CMK (cell line): ENCODE measurements at regions not wholly inside any gene's neighbourhood (a gene's known extent, or its start where the extent isn't known, plus 50 kb on each side); places are given as distances from the start of the nearest gene placed in this dataset.
A peak's percentile ranks its signal among the peaks of the same experiment; 100 is the strongest.

Experiments
- DNase-seq: peaks from one replicate; pipeline ENCODE4 v3.0.0-alpha.2; 2010; ENCODE audit warnings: low read depth

GRCh38 chr22:22075382-22076163 lies 93.0 kb upstream of the TOP3B start:
- DNase-seq: no peak

- DNase-seq: no peak
Measured at GRCh38 chr22:22074634-22075381, 92.2 kb upstream of the TOP3B start.

GRCh38 chr22:22073769-22074561 lies 91.4 kb upstream of the TOP3B start:
- DNase-seq: no peak

GRCh38 chr22:22072169-22072836 lies 89.7 kb upstream of the TOP3B start:
- DNase-seq: no peak

GRCh38 chr22:22071455-22071854 lies 88.9 kb upstream of the TOP3B start:
- no peak for DNase-seq

GRCh38 chr22:22070371-22070824 lies 87.8 kb upstream of the TOP3B start:
- no peak for DNase-seq

GRCh38 chr22:22069450-22070370 lies 87.1 kb upstream of the TOP3B start:
- no peak for DNase-seq

- no peak for DNase-seq
Measured at GRCh38 chr22:22068657-22069056, 86.1 kb upstream of the TOP3B start.

- no peak for DNase-seq
Measured at GRCh38 chr22:22068025-22068424, 85.4 kb upstream of the TOP3B start.

GRCh38 chr22:22067192-22067591 lies 84.6 kb upstream of the TOP3B start:
- no peak for DNase-seq

- no peak for DNase-seq
Measured at GRCh38 chr22:22064580-22064979, 82.0 kb upstream of the TOP3B start.

- DNase-seq: no peak
Measured at GRCh38 chr22:22062306-22062793, 79.8 kb upstream of the TOP3B start.

GRCh38 chr22:22061085-22062077 lies 78.8 kb upstream of the TOP3B start:
- no peak for DNase-seq

- DNase-seq: peak; percentile 7
Measured at GRCh38 chr22:22060200-22061084, 77.9 kb upstream of the TOP3B start.

GRCh38 chr22:22059291-22060002 lies 76.9 kb upstream of the TOP3B start:
- no peak for DNase-seq

GRCh38 chr22:22058633-22059290 lies 76.2 kb upstream of the TOP3B start:
- no peak for DNase-seq
